PC-9 (cell line): ENCODE measurements at regions not wholly inside any gene's neighbourhood (a gene's known extent, or its start where the extent isn't known, plus 50 kb on each side); places are given as distances from the start of the nearest gene placed in this dataset.
"Not testable (repeated sequence)": the region's sequence is repeated elsewhere in the genome, so short reads cannot be mapped to it uniquely, and the experiment has no call there.

Experiments used
- BruUV-seq: library from RNA; stranded (reverse); fragments of 400-500 nt; replicated peaks from 2 replicates; lab custom pipeline; 2021; lab: Mats Ljungman, UMichigan
- CTCF ChIA-PET: fragments of 300-600 bp; sonication (Branson Sonifier 250); formaldehyde crosslinking; loops from one replicate; lab custom pipeline; 2022; ENCODE audit warnings: antibody characterized with exemption; lab: Charles Lee
- POLR2A ChIA-PET: fragments of 300-600 bp; sonication (Branson Sonifier 250); formaldehyde crosslinking; loops from one replicate; lab custom pipeline; 2022; ENCODE audit warnings: antibody characterized with exemption; ENCODE audit not compliant: unreplicated experiment; lab: Charles Lee
- DNase-seq, 2 experiments: peaks; one replicate each; pipeline versions ENCODE4 v3.0.0 to v3.0.0-alpha.2; 2015 to 2022; ENCODE audit warnings: mixed read lengths in 1 of 2
- H2AFZ ChIP-seq: fragments of 200-600 bp; sonication (generic); 2 replicates; pipeline ENCODE4 v1.8.1; 2017; ENCODE audit warnings: antibody characterized with exemption
- H3F3A ChIP-seq: fragments of 200-600 bp; sonication (generic); 2 replicates; pipeline ENCODE4 v1.8.1; 2017; ENCODE audit warnings: antibody characterized with exemption, mild to moderate bottlenecking, low read depth; ENCODE audit not compliant: insufficient read depth
- H3K27ac ChIP-seq: fragments of 200-600 bp; sonication (generic); 2 replicates; pipeline ENCODE4 v1.6.1; 2016; ENCODE audit warnings: mixed run types
- H3K27me3 ChIP-seq: fragments of 200-600 bp; sonication (generic); 2 replicates; pipeline ENCODE4 v1.6.1; 2016; ENCODE audit warnings: low read depth, mixed run types; ENCODE audit not compliant: insufficient read depth
- H3K36me3 ChIP-seq: fragments of 200-600 bp; sonication (generic); 2 replicates; pipeline ENCODE4 v1.6.1; 2016; ENCODE audit warnings: low read depth, mixed run types
- H3K4me1 ChIP-seq: fragments of 200-600 bp; sonication (generic); replicated peaks from 2 replicates; pipeline ENCODE4 v1.6.1; 2016; ENCODE audit warnings: mixed run types; ENCODE audit not compliant: insufficient read depth
- H3K4me2 ChIP-seq: fragments of 200-600 bp; sonication (generic); 2 replicates; pipeline ENCODE4 v1.6.1; 2017; ENCODE audit warnings: mixed run types
- H3K4me3 ChIP-seq: fragments of 200-600 bp; sonication (generic); 2 replicates; pipeline ENCODE4 v1.6.1; 2016; ENCODE audit warnings: mixed run types
- H3K79me2 ChIP-seq: fragments of 200-600 bp; sonication (generic); 2 replicates; pipeline ENCODE4 v1.6.1; 2017; ENCODE audit warnings: low read depth, mixed run types
- H3K9me2 ChIP-seq: fragments of 200-600 bp; sonication (generic); 2 replicates; pipeline ENCODE4 v1.8.1; 2017; ENCODE audit warnings: mild to moderate bottlenecking; ENCODE audit not compliant: insufficient read depth
- H3K9me3 ChIP-seq: fragments of 200-600 bp; sonication (generic); 2 replicates; pipeline ENCODE4 v1.8.1; 2016; ENCODE audit warnings: low read depth; ENCODE audit not compliant: insufficient read depth
- H4K20me1 ChIP-seq: fragments of 200-600 bp; sonication (generic); 2 replicates; pipeline ENCODE4 v1.8.1; 2017; ENCODE audit not compliant: insufficient read depth
- EZH2 ChIP-seq: fragments of 200-600 bp; sonication (generic); IDR thresholded peaks from 2 replicates; pipeline ENCODE4 v1.8.0; 2017; ENCODE audit warnings: antibody characterized with exemption, low read depth
- intact Hi-C: fragments of 100-400 bp; cut with micrococcal nuclease; formaldehyde crosslinking; loops from one replicate; pipeline ENCODE4 v1.10.0; 2022; ENCODE audit not compliant: unreplicated experiment
- TF ChIP-seq, protein P1 (sequence below): fragments of 200-600 bp; sonication (generic); conservative IDR thresholded peaks from 2 replicates; pipeline ENCODE4 v1.6.1; 2017; ENCODE audit warnings: mixed run types, antibody characterized with exemption, mild to moderate bottlenecking, moderate library complexity

DNA sequence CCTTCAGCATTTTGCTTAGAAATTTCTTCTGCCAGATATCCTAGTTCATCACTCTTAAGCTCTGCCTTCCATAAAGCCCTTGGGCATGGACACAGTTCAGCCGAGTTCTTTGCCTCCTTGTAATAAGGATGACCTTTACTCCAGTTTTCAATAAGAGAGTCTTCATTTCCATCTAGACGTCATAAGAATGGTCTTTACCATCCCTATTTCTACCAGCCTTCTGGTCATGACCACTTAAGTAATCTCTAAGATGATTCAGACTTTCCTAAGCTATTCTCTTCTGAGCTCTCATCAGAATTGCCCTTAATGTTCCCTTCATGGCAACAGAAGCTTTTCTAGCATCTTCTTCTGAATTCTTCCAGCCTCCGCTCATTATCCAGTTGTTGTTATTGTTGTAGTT is 126.1 kb downstream of the TFAP2C start:
- H3K36me3 ChIP-seq = no peaks in the 10 kb centered on the region
- no peak for DNase-seq
- H3F3A ChIP-seq = no peaks in the 10 kb centered on the region
- H3K27me3 ChIP-seq = no peaks in the 10 kb centered on the region
- POLR2A ChIA-PET = no interaction called here
- no peak overlapping the region for H3K4me2 ChIP-seq
- no peaks in the 10 kb centered on the region for H3K9me2 ChIP-seq
- H2AFZ ChIP-seq = no peak overlapping the region
- TF ChIP-seq EZH2 = no peak
- TF ChIP-seq, protein P1, sequence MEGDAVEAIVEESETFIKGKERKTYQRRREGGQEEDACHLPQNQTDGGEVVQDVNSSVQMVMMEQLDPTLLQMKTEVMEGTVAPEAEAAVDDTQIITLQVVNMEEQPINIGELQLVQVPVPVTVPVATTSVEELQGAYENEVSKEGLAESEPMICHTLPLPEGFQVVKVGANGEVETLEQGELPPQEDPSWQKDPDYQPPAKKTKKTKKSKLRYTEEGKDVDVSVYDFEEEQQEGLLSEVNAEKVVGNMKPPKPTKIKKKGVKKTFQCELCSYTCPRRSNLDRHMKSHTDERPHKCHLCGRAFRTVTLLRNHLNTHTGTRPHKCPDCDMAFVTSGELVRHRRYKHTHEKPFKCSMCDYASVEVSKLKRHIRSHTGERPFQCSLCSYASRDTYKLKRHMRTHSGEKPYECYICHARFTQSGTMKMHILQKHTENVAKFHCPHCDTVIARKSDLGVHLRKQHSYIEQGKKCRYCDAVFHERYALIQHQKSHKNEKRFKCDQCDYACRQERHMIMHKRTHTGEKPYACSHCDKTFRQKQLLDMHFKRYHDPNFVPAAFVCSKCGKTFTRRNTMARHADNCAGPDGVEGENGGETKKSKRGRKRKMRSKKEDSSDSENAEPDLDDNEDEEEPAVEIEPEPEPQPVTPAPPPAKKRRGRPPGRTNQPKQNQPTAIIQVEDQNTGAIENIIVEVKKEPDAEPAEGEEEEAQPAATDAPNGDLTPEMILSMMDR = no peak
- no peaks in the 10 kb centered on the region for H3K79me2 ChIP-seq
- intact Hi-C loops = no loop called here
- H3K27ac ChIP-seq = no peak overlapping the region
- CTCF ChIA-PET = no interaction called here
- no peaks in the 10 kb centered on the region for H4K20me1 ChIP-seq
- H3K4me3 ChIP-seq = no peak overlapping the region
- no peaks in the 10 kb centered on the region for H3K9me3 ChIP-seq
- peaks cover 16% of the 10 kb centered on the region; the same call in 1 of the 2 replicates for H3K4me1 ChIP-seq
- no TSS peak for BruUV-seq

DNA sequence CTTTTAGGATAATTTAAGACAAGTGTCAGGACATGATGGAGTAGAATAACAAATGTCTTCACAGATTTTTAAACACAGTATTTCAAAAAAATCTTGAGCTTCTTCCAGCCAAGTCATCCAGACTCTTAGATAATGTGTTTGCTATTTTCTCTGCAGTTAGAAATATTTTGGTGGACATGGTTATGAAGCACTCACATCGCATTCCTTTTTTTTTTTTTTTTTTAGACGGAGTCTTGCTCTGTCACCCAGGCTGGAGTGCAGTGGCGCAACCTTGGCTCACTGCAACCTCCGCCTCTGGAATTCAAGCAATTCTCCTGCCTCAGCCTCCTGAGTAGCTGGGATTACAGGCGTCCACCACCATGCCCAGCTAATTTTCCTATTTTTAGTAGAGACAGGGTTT is 127.6 kb downstream of the TFAP2C start:
- H3K27me3 ChIP-seq, H3K4me2 ChIP-seq, POLR2A ChIA-PET, H3K9me2 ChIP-seq, H2AFZ ChIP-seq, H3K79me2 ChIP-seq, H4K20me1 ChIP-seq, intact Hi-C loops, H3K27ac ChIP-seq, H3K4me3 ChIP-seq, H3K9me3 ChIP-seq, BruUV-seq, H3F3A ChIP-seq, CTCF ChIA-PET, DNase-seq, H3K36me3 ChIP-seq: not testable (repeated sequence)
- H3K4me1 ChIP-seq = peaks cover 12% of the 10 kb centered on the region; the same call in 1 of the 2 replicates

DNA sequence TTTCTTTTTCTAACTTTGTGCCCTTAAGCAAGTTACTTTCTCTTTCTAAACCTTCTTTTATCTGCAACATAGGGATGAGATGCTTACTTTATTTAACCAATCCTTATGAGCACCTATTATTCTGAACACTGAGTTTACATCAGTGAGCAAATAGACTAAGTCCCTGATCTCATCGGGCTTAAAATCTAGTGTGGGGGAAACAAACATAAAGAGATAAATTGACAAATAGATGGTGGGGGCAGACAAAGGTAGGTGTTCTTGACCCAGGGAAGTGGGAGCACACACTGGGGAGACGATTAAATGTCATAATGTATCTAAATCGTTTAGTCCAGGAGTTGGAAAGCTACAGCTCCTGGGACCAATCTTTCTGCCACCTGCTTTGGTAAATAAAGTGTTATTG is 129.6 kb downstream of the TFAP2C start:
- H3K4me1 ChIP-seq = no peaks in the 10 kb centered on the region
- no TSS peak for BruUV-seq
- POLR2A ChIA-PET = interaction anchor here (0.7 kb wide), 1 partner anchor 208 kb away, joined by 3 read pairs; no protein-coding TSS in a partner anchor
- intact Hi-C loops = no loop called here
- H2AFZ ChIP-seq = no peak overlapping the region
- H4K20me1 ChIP-seq = no peaks in the 10 kb centered on the region
- no peak for DNase-seq
- H3K27ac ChIP-seq = no peak overlapping the region
- no peaks in the 10 kb centered on the region for H3K9me3 ChIP-seq
- no peaks in the 10 kb centered on the region for H3K36me3 ChIP-seq
- no peaks in the 10 kb centered on the region for H3F3A ChIP-seq
- CTCF ChIA-PET = no interaction called here
- H3K4me2 ChIP-seq = no peak overlapping the region
- H3K27me3 ChIP-seq = no peaks in the 10 kb centered on the region
- H3K79me2 ChIP-seq = no peaks in the 10 kb centered on the region
- no peaks in the 10 kb centered on the region for H3K9me2 ChIP-seq
- H3K4me3 ChIP-seq = no peak overlapping the region
- TF ChIP-seq, protein P1 = no peak
- no peak for TF ChIP-seq EZH2

DNA sequence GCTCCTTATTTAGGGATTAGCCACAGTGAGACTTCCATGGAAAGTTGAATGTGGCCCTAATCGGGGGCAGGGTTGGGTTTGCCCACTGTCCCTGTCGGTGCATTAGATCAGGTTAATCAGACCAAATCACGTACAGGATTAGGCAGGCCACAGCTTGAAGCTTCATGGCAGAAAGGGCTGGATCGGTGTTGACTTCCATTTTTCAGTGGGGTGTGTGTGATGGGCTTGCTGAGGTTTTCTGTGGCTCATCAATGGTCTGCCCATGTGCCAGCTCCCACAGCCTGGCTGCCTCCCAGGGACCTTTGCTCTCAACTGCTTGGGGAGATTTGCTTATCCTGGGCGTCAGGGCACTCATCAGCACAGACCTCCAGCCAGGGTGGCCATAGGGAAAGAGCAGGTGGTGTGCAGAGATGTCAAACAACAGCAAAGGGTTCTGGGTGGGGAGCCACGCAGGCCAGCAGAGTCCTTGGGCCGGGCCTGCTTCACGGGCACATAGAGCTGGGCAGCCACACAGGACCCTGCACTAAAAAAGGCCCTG is 130.7 kb downstream of the TFAP2C start:
- Histone ChIP-seq H3K27ac (no peak overlapping the region), H3K79me2 (no peaks in the 10 kb centered on the region), H3F3A (no peaks in the 10 kb centered on the region), H2AFZ (no peak overlapping the region), H3K36me3 (no peaks in the 10 kb centered on the region), H3K4me3 (no peak overlapping the region), H3K9me3 (no peaks in the 10 kb centered on the region), H3K9me2 (no peaks in the 10 kb centered on the region), H3K27me3 (no peaks in the 10 kb centered on the region), H3K4me1 (no peaks in the 10 kb centered on the region), H4K20me1 (no peaks in the 10 kb centered on the region), H3K4me2 (no peak overlapping the region)
- CTCF ChIA-PET = no interaction called here
- intact Hi-C loops = no loop called here
- BruUV-seq = no TSS peak
- DNase-seq = no peak
- POLR2A ChIA-PET = no interaction called here
- TF ChIP-seq EZH2 = no peak
- TF ChIP-seq, protein P1 = no peak
